ENCODE measurements at regions not wholly inside any gene's neighbourhood (a gene's known extent, or its start where the extent isn't known, plus 50 kb on each side); places are given as distances from the start of the nearest gene placed in this dataset.
"Not testable (repeated sequence)": the region's sequence is repeated elsewhere in the genome, so short reads cannot be mapped to it uniquely, and the experiment has no call there.

DNA sequence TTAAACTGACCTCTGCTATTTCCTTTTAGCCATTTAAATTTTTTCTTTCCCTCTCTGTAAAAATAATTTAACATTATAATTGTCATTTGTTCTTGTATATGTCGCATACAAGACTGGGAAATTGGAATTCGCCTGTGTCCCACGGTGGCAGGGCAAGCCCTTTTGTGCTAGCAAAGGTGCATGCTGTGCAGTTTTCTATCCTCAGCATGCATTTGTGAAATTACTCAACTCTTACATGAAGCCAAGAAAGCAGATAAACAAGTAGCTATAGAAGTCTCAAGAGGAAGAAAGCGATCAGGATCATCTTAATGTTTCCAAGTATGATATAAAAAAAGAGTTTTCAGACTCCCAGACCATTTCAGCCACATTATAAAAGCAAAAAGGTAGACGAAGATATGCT is 392.6 kb upstream of the CHST9 start:
- no peak for DNase-seq (ENCODE audit: low spot score)

DNA sequence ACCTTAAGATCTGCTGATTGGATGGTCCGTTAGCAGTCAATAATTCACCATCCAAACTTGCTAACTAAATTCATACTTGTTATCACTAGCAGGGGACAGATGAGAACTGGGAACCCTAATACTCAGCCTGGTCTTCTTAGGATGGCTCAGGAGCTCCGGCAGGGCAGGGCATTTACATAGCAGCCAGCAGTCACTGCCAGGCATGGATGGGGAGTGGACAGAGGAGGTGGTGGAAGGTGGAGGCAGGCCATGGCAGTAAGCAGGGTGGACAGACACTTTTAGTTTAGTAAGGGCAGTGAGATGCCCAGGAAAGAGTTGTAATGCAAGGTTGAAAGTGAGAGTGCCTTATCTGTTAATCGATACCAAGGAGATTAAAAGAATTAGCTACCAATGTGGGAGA is 392.2 kb upstream of the CHST9 start:
- no peak for DNase-seq (ENCODE audit: low spot score)

GRCh38 chr18:27567434-27567833 is 382.3 kb upstream of the CHST9 start:
- no peak for DNase-seq (ENCODE audit: low spot score)

DNA sequence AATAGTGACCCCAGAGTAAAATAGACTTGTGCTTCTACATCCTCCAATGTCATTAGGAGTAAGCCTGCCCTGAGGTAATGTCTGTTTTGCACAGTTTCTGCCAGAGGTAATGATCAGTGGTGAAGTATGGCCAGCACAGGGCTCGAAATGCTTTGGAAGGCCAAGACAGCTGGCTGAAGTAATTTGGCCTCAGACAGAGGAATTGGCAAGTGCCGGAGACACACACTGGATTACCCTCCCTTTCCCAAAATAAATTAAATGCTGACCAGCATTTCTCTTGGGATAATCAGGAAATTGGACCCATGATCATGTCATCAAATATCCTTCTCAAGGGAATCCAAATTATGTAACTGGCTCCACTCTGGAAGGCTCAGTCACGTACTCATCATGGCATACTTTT is 379.0 kb upstream of the CHST9 start:
- DNase-seq (ENCODE audit: low spot score): no peak

- no peak for DNase-seq (ENCODE audit: low spot score)
These were observed 373.5 kb upstream of the CHST9 start for GRCh38 chr18:27558388-27559155.

DNA sequence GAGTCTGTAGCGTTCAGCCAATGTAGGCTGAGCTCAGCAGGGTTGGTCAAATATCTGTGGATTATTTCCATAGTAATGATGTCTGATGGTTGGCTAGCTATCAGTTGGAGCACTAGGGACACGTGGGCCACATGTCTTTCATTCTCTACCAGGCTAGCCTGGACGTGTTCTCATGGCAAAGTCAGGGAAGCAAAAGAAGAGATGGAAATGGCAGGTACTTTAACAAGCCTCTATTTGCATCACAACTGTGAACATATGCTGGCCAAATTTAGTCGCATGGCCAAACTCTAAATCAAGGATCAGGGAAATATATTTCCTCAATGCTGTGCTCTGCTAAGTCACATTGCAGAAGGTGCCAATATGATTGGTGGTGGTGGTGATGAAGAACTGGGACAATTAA is 371.6 kb upstream of the CHST9 start:
- DNase-seq (ENCODE audit: low spot score): no peak

- no peak for DNase-seq (ENCODE audit: low spot score)
These were observed 364.4 kb upstream of the CHST9 start for GRCh38 chr18:27549335-27550039.

GRCh38 chr18:27546991-27547390 is 361.9 kb upstream of the CHST9 start:
- DNase-seq (ENCODE audit: low spot score): no peak

DNA sequence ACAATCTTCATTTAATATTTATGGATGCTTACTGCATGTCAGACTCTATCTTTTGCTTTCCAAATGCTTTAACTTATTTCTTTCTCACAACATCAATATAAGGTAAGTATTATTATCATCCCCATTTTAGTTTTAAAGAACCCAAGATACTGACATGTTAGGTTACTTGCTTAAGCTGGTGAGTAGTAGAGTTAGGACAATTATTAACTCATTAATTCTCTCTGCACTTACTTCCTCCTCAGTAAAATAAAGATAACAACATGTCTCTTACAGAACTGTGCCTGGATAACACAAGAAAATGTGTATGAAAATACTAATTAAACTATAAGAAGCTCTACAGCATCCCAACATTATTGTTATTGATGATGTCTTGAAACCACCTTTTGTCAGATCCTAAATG is 359.1 kb upstream of the CHST9 start:
- DNase-seq (ENCODE audit: low spot score): no peak

DNA sequence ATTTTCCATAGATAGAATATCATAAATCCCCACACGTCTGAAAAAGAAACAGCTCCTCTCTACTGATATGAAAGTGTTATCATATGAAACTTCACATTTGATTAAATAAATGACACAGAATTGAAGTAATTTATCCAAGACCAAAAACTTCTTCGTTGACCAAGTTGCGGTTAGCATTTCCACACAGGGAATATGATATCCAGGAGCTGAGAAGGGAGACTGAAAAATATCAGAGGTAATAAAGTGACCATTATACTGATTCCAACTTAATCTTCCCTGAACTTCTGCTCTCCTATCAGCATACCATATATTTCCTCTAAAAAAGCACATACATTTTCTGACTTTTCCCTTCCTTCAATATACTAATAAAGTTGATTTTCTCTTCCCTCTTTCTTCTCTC is 356.2 kb upstream of the CHST9 start:
- no peak for DNase-seq (ENCODE audit: low spot score)

GRCh38 chr18:27540111-27540510 is 355.0 kb upstream of the CHST9 start:
- DNase-seq (ENCODE audit: low spot score): no peak

- no peak for DNase-seq (ENCODE audit: low spot score)
These were observed 343.9 kb upstream of the CHST9 start for GRCh38 chr18:27528925-27529521.

DNA sequence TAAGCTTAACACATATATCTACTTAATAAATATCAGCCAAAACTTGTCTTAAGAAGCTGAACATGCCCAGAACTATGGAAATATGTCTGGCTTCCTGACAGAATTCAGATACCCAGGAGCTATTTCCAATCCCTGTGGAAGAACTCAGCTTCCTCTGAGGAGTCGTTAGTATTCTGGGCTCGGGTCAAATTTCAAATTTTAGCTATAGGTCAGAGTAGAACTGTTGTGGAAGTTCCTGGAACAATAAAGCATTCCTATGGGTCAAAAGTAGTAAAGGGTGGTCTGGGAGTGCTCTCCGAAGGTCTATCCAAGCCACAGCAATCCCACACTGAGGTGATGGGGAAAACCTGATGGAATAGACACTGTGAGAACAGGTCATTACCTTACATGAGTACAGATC is 342.7 kb upstream of the CHST9 start:
- DNase-seq (ENCODE audit: low spot score): no peak

- no peak for DNase-seq (ENCODE audit: low spot score)
These were observed 335.3 kb upstream of the CHST9 start for GRCh38 chr18:27520401-27520800.

- DNase-seq (ENCODE audit: low spot score): not testable (repeated sequence)
These were observed 325.0 kb upstream of the CHST9 start for GRCh38 chr18:27510036-27510633.

GRCh38 chr18:27501671-27502070 is 316.6 kb upstream of the CHST9 start:
- no peak for DNase-seq (ENCODE audit: low spot score)

- no peak for DNase-seq (ENCODE audit: low spot score)
These were observed 315.4 kb upstream of the CHST9 start for GRCh38 chr18:27500531-27500930.

- DNase-seq (ENCODE audit: low spot score): no peak
These were observed 312.1 kb upstream of the CHST9 start for GRCh38 chr18:27497246-27497645.

DNA sequence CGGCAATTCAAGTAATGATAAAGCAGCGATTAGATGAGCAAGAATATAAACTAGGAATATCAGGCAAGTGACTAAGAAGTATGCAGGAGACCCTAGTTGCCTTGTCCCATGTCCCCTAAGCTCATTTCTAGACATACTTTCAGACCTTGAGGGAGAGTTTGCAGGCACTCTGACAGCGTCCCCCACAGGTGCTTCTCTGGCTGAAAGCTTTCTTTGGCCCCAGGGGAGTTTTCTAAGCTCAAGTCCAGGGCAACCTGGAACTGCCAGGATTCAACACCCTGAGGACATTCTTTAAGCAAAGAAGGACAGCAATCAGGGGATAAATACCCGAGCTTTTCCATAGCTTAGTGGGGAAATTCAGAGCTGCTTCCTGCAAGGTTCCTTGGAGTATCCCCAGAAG is 308.1 kb upstream of the CHST9 start:
- no peak for DNase-seq (ENCODE audit: low spot score)

DNA sequence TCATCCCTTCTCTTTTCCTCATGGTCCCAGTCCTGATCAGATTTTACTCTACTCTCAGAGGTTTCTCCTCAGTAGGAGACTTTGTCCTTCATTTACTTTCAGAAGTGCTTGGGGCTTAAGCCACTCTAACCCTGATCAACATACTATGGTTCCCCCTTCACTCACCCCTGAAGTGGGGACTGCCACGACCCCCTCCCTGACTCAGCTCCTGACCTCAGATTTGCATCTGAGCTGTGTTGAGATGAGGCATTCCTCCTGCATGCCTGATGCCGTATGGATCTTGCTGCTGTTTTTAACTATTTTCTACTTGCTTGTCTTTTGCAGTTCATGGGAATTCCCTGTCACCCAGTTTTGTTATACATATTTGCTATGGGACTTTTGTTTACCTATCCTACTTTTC is 306.7 kb upstream of the CHST9 start:
- DNase-seq (ENCODE audit: low spot score): no peak

DNA sequence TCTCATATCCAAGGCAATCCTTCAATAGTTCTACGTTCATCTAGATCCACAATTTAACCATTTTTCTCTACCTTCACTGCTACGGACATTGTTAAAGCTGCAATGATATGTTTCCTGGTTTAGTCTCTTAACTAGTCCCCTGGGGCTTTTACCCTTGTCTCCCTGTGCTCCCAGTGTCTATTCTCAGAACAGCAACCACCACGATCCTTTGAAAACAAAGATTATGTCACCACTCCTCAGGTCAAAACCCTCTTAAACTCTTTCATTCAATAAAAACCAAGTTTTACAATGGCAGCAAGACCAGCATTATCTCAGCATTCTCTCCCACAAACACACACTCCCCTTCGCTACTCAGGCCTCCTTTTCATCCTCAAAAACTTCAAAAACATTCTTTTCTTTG is 298.2 kb upstream of the CHST9 start:
- DNase-seq (ENCODE audit: low spot score): no peak

GRCh38 chr18:27478459-27478858 is 293.4 kb upstream of the CHST9 start:
- DNase-seq (ENCODE audit: low spot score): no peak

GRCh38 chr18:27473318-27473717 is 288.2 kb upstream of the CHST9 start:
- no peak for DNase-seq (ENCODE audit: low spot score)

Measured in CD4-positive, alpha-beta T cell treated with Interleukin-2 at 100 ng/mL for 4 hours (primary cell).